ENCODE measurements at regions not wholly inside any gene's neighbourhood (a gene's known extent, or its start where the extent isn't known, plus 50 kb on each side); places are given as distances from the start of the nearest gene placed in this dataset.

DNA sequence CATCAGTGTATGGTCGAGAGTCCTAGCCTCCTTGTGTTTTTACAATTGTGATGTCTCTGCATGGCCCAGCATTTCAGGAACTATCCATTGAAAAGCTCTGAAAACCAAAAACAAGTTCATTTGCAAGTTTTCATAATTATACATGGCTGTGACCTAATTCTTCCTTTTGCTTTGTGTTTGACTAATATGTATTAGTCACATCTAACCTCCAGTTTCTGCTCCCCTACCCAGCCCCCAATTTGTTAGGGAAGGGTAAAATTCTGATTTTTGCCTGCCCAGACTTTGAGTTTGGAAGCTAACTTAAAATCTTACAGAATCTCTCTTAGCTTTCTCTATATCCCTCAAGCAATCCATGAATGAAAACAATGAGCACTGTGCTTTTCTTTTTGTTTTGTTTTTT lies 128.2 kb upstream of the SEMA6A start:
- Histone ChIP-seq H3K4me3 (no peak overlapping the region), H3K27ac (no peak overlapping the region), H3K4me1 (replicated peaks in 1 of 2) (peaks cover 0 to 11% of the 10 kb centered on the region in 2 donors)
- 0 to 100% (median 63%) methylated on average over 1 of the region's 1 CpG; no CpG with 5 or more reads in 3 of the 10 experiments for WGBS, 10 experiments
- in situ Hi-C loops (cut with MboI; ENCODE audit: low pct_unique_long_range_greater_than_20kb in 2 of 9, low sequenced_read_pairs in 9 of 9, unreplicated experiment in 9 of 9) = no loop called here
- ATAC-seq (replicated peaks in 6 of 8) = peak in 1 of 8 experiments; percentile 29

DNA sequence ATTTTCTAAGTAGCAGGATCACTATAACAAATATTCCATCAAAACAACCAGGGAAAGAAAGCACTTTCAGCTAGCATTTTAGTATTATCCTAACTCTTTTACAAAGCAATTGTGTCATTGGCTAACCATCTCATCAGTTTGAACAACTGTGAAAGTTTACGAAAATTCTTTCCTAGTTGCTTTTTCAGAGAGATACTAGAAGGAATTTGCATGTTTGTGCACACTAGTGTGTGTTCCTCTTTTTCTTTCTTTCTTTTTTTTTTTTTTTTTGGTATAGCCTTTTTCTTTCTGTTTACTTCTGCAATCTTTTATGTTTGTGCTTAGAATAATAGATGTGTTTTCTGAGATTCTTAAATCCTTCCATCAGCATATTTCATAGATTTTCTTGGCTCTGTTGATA lies 124.7 kb upstream of the SEMA6A start:
- ATAC-seq (replicated peaks in 6 of 8) = no peak
- Histone ChIP-seq H3K27ac (no peak overlapping the region), H3K4me1 (replicated peaks in 1 of 2) (peaks cover 5 to 23% of the 10 kb centered on the region in 2 donors), H3K4me3 (no peak overlapping the region)
- in situ Hi-C loops (cut with MboI; ENCODE audit: low pct_unique_long_range_greater_than_20kb in 2 of 9, low sequenced_read_pairs in 9 of 9, unreplicated experiment in 9 of 9) = no loop called here
- WGBS, 10 experiments = 10 to 100% (median 85%) methylated on average over 1 of the region's 1 CpG; no CpG with 5 or more reads in 2 of the 10 experiments

DNA sequence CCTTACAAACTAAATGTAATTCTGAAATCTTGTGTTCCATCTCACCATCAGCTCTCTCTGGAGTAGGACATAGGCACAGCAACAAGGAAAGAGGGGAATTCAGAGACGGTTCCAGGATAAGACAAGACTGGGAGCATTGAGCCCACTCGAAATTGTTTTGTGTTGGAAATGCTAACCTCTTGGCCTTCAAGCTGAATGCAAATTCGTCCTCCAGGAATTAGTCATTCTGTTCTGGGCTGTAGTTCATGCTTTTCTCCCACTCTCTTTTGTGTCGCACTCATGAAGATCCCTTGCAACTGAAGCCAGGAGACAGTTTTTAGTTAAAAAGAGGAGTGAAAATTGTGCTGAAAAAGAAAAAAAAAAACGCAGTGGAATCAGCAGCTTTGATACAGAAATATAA lies 121.7 kb upstream of the SEMA6A start:
- peak; percentile 32 to 88 (median 79) for ATAC-seq (replicated peaks in 6 of 8)
- 0 to 43% (median 4%) methylated on average over 2 to 5 of the region's 5 CpGs; no CpG with 5 or more reads in 1 of the 10 experiments for WGBS, 10 experiments
- H3K4me3 ChIP-seq = no peak overlapping the region
- peaks cover 5 to 12% of the 10 kb centered on the region in 2 donors for H3K4me1 ChIP-seq (replicated peaks in 1 of 2)
- H3K27ac ChIP-seq = peak overlapping the region in 1 of 2 donors; percentile 24
- in situ Hi-C loops (cut with MboI; ENCODE audit: low pct_unique_long_range_greater_than_20kb in 2 of 9, low sequenced_read_pairs in 9 of 9, unreplicated experiment in 9 of 9) = no loop called here

DNA sequence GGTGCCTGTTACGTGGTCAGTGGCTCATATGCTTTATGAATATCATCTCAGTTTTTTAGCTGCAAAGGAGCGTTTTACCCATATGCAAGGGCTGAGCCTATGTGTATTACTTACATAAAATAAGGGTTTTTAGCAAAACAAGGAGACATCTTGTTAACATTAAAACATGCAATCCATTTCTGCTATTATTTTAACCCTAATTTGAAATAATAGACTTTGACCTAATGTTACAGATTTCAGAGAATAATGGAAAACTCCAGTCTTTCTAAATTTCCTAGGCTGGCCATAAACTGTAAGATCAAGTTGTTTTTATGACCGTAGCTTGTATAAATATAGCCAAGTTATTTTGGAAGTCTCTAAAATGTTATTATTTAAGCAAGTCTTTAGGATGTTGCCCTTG lies 121.1 kb upstream of the SEMA6A start:
- 9 to 100% (median 73%) methylated on average over 2 to 3 of the region's 3 CpGs; no CpG with 5 or more reads in 1 of the 10 experiments for WGBS, 10 experiments
- Histone ChIP-seq H3K27ac (no peak overlapping the region), H3K4me3 (no peak overlapping the region), H3K4me1 (replicated peaks in 1 of 2) (peaks cover 5 to 12% of the 10 kb centered on the region in 2 donors)
- in situ Hi-C loops (cut with MboI; ENCODE audit: low pct_unique_long_range_greater_than_20kb in 2 of 9, low sequenced_read_pairs in 9 of 9, unreplicated experiment in 9 of 9) = no loop called here
- no peak for ATAC-seq (replicated peaks in 6 of 8)

DNA sequence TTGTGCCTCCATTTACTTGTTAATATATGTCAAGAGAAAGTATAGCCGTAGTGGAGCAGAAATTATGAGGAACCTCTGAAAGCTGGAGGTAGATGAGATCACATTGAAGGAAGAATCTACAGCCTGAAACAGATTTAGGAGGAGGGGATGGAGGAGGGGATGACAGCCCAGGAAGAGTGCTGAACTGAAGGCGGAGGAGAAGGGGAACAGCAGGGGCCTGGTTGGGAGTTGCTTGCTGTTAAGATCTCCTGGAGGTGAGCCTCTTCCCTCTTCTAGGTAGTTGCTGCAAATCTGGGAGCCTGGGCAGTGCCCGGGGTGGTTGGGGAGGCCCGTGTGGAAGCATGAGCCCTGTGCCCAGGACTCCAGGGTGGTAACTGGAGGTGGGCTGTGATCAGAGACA lies 111.8 kb upstream of the SEMA6A start:
- 17 to 100% (median 100%) methylated on average over 1 to 3 of the region's 4 CpGs; no CpG with 5 or more reads in 2 of the 10 experiments for WGBS, 10 experiments
- in situ Hi-C loops (cut with MboI; ENCODE audit: low pct_unique_long_range_greater_than_20kb in 2 of 9, low sequenced_read_pairs in 9 of 9, unreplicated experiment in 9 of 9) = no loop called here
- Histone ChIP-seq H3K27ac (no peak overlapping the region), H3K4me3 (no peak overlapping the region), H3K4me1 (replicated peaks in 1 of 2) (peaks cover 0 to 5% of the 10 kb centered on the region in 2 donors)
- no peak for ATAC-seq (replicated peaks in 6 of 8)

DNA sequence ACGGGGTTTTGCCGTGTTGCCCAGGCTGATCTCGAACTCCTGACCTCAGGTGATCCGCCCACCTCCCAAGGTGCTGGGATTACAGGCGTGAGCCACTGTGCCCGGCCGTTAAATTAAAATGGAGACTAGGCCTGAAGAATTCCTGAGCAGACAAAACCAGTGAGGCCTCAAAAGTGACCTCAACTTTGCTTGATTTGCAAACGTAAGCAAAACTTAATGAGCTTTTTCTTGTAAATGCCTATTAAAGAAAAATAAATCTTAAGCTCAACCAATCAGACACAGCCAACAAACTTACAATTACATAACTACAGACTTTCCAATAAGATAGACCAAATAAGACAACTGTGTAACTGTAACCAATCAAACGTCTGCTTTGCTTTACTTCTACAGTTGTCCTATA lies 111.3 kb upstream of the SEMA6A start:
- Histone ChIP-seq H3K4me3 (no peak overlapping the region), H3K27ac (no peak overlapping the region), H3K4me1 (replicated peaks in 1 of 2) (peaks cover 0 to 5% of the 10 kb centered on the region in 2 donors)
- 41 to 100% (median 91%) methylated on average over 1 to 8 of the region's 9 CpGs; no CpG with 5 or more reads in 1 of the 10 experiments for WGBS, 10 experiments
- no peak for ATAC-seq (replicated peaks in 6 of 8)
- in situ Hi-C loops (cut with MboI; ENCODE audit: low pct_unique_long_range_greater_than_20kb in 2 of 9, low sequenced_read_pairs in 9 of 9, unreplicated experiment in 9 of 9) = no loop called here

DNA sequence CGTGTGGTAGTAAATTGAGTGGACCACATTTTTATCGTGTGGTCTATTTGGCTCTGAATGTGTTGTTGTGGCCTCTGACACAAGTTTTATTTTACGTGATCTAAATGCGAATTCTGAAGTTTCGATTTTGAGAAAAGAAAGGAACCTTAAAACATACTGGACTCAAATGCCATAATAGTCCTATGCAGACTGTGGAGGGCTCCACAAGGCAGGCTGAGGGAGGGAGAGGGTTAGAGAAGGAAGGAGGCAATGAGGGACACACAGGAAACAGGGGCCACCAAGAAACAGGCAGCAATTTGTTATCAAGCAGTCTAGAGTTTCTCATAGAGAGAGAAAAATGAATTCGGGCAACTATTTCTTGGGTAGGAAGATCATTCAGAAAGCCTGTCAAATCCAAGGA lies 110.4 kb upstream of the SEMA6A start:
- ATAC-seq (replicated peaks in 6 of 8) = no peak

DNA sequence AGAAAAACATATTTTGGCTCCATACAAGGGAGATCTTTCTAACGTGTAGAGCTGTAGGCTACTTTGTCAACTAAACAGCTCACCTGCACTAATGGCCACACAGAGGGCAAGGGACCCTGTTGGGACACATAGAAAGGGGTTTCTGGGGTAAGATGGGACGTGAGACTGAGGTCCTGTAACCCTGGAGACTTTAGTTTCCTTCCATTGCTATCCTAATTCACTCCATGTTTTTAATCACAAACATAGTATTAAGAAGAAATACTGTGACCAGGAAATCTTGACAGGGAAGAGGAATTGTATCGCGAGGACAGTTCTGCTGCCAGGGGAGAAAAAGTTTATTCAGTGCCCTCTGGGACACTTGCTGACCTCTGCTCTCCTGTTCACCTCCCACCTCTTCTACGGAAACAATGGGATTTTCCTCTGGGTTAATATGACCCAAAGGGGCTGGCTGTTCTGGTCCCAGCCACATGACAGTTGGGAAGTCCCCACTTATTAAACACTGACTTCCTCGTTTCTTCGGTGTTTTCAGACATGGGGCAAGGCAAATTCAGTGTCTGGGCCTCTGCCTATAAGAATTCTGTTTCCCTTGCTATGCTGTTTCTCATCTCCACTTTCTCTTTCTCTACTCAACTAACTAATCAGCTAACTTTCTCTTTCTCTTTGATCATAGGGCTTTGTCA lies 106.9 kb upstream of the SEMA6A start:
- in situ Hi-C loops (cut with MboI; ENCODE audit: low pct_unique_long_range_greater_than_20kb in 2 of 9, low sequenced_read_pairs in 9 of 9, unreplicated experiment in 9 of 9) = no loop called here
- no peak overlapping the region for H3K27ac ChIP-seq
- H3K4me1 ChIP-seq (replicated peaks in 1 of 2) = peaks cover 0 to 5% of the 10 kb centered on the region in 2 donors
- 19 to 97% (median 63%) methylated on average over 1 to 7 of the region's 7 CpGs; no CpG with 5 or more reads in 2 of the 10 experiments for WGBS, 10 experiments
- no peak overlapping the region for H3K4me3 ChIP-seq
- ATAC-seq (replicated peaks in 6 of 8) = no peak

More for the DNA sequence above, 110.4 kb upstream of the SEMA6A start:
- peaks cover 0 to 5% of the 10 kb centered on the region in 2 donors for H3K4me1 ChIP-seq (replicated peaks in 1 of 2)
- no peak overlapping the region for H3K27ac ChIP-seq
- 0 to 100% (median 100%) methylated on average over 1 to 6 of the region's 6 CpGs; no CpG with 5 or more reads in 1 of the 10 experiments for WGBS, 10 experiments
- no peak overlapping the region for H3K4me3 ChIP-seq
- in situ Hi-C loops (cut with MboI; ENCODE audit: low pct_unique_long_range_greater_than_20kb in 2 of 9, low sequenced_read_pairs in 9 of 9, unreplicated experiment in 9 of 9) = no loop called here

DNA sequence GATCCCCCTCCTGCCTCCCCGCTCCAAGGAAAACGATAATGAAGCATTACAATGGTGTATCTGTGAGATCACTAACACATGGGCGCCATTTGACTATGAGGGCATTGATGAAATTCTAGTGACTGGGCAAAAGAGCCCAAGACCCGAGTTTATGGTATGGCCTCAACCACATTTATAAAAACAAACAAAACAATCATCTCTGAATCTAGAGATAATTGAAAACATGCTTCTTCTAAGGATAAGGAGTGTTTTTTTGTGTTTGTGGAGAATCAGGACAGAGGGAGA lies 100.9 kb upstream of the SEMA6A start:
- Histone ChIP-seq H3K27ac (no peak overlapping the region), H3K4me3 (no peak overlapping the region), H3K4me1 (replicated peaks in 1 of 2) (no peaks in the 10 kb centered on the region)
- in situ Hi-C loops (cut with MboI; ENCODE audit: low pct_unique_long_range_greater_than_20kb in 2 of 9, low sequenced_read_pairs in 9 of 9, unreplicated experiment in 9 of 9) = no loop called here
- no peak for ATAC-seq (replicated peaks in 6 of 8)
- 17 to 90% (median 63%) methylated on average over 2 to 4 of the region's 4 CpGs; no CpG with 5 or more reads in 2 of the 10 experiments for WGBS, 10 experiments

DNA sequence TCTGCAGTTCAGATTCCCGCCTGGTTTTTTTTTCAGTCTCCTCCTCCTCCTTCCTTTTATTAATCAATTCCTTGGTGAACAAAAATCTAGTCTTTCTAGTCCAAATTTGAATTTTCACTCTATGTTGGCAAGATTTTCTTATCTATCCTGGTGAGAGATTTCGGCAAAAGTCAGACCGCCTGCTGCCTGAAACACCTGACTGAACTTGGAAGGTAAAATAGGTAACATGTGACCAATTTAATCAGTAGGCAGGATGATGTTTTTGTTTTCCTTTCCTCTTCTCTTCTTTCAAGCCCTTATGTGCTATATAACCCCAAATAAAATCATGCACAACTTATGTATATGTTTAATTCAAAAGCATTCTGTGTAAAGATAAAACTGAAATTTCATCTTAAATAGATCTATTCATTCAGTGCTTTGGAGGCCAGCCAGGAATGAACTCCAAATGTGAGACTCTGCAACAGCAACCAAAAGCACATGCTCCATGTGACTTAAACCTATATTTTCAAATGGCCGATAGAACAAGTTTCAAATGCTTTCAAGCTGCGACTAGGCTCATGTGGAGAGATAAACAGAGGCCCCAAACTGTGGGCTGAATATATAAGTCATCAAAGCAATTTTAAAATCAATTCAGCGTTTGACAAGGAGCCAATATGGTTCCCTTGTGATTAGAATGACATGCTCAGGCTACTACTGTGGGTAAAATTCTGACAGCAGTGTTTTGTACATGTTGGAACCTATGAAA lies 100.4 kb upstream of the SEMA6A start:
- ATAC-seq (replicated peaks in 6 of 8) = no peak
- in situ Hi-C loops (cut with MboI; ENCODE audit: low pct_unique_long_range_greater_than_20kb in 2 of 9, low sequenced_read_pairs in 9 of 9, unreplicated experiment in 9 of 9) = no loop called here
- WGBS, 10 experiments = 18 to 100% (median 71%) methylated on average over 1 to 6 of the region's 6 CpGs
- Histone ChIP-seq H3K27ac (no peak overlapping the region), H3K4me1 (replicated peaks in 1 of 2) (no peaks in the 10 kb centered on the region), H3K4me3 (no peak overlapping the region)

DNA sequence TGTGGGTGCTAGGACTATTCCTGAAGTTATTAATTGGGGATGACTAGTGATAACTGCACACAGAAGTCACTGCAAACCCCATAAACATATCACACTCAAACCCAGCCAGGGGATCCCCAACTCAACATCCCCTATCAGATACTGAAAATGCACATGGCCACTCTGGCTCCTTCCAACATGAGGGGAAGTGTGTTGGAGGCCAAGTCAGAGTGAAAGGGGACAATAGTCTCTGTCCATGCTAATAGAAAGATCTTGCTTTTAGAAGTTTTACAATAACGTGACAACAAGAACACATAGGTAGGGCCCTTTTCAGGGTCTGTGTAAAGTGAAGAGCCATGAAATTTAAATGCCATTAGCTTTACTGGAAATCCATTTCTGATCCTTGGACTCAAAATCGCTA lies 98.8 kb upstream of the SEMA6A start:
- no peak for ATAC-seq (replicated peaks in 6 of 8)
- Histone ChIP-seq H3K4me3 (no peak overlapping the region), H3K4me1 (replicated peaks in 1 of 2) (no peaks in the 10 kb centered on the region), H3K27ac (no peak overlapping the region)
- WGBS, 10 experiments = 14 to 100% (median 67%) methylated on average over 1 to 2 of the region's 2 CpGs; no CpG with 5 or more reads in 3 of the 10 experiments
- in situ Hi-C loops (cut with MboI; ENCODE audit: low pct_unique_long_range_greater_than_20kb in 2 of 9, low sequenced_read_pairs in 9 of 9, unreplicated experiment in 9 of 9) = no loop called here

DNA sequence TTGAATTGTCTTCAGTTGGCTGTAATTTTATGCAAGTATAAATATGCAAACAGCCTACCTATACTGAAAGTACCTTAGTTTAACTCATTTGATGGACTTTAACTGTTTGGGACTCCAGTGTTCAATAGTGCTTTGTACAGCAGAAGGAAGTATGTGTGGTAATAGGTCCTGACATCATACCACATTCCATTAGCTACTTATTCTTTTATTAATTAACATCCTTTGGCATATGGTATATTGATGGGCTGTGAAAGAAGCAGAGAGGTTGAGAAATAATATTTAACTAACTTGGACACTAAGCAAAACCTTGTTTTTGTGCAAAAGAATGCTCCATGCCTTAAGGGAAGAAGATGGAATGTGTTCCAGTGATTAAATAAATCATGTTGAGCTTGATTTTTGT lies 97.6 kb upstream of the SEMA6A start:
- H3K27ac ChIP-seq = no peak overlapping the region
- in situ Hi-C loops (cut with MboI; ENCODE audit: low pct_unique_long_range_greater_than_20kb in 2 of 9, low sequenced_read_pairs in 9 of 9, unreplicated experiment in 9 of 9) = no loop called here
- no peak overlapping the region for H3K4me3 ChIP-seq
- no peaks in the 10 kb centered on the region for H3K4me1 ChIP-seq (replicated peaks in 1 of 2)
- ATAC-seq (replicated peaks in 6 of 8) = no peak

DNA sequence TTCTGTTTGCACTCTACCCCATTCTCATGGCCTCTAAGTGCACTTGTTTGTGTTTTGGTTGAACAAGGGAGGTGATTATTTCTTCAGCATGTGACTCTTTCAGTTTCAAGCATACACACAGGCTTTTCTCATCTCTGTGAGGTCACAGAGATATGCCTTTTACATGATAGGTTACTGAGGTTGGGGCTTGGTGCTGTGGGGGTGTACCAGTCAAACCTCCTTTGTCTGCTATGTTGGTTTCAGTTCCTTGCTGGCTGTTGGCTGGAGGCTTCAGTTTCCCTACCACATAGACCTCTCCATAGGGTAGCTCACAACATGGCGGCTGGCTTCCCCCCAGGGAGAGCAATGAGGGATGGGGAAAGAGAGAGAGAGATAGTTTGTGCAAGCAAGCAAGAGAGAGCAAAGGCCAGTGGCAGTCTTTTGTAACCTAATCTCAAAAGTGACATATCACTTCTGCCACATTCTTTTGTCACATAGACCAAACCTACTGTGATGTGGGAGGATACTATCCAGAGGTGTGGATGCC lies 96.7 kb upstream of the SEMA6A start:
- ATAC-seq (replicated peaks in 6 of 8) = no peak
- no peak overlapping the region for H3K27ac ChIP-seq
- WGBS, 10 experiments = 0 to 100% (median 60%) methylated on average over 1 of the region's 1 CpG; no CpG with 5 or more reads in 6 of the 10 experiments
- H3K4me1 ChIP-seq (replicated peaks in 1 of 2) = no peaks in the 10 kb centered on the region
- no peak overlapping the region for H3K4me3 ChIP-seq
- in situ Hi-C loops (cut with MboI; ENCODE audit: low pct_unique_long_range_greater_than_20kb in 2 of 9, low sequenced_read_pairs in 9 of 9, unreplicated experiment in 9 of 9) = no loop called here

All from motor neuron (in vitro differentiated cells).